ENCODE measurements at regions not wholly inside any gene's neighbourhood (a gene's known extent, or its start where the extent isn't known, plus 50 kb on each side); places are given as distances from the start of the nearest gene placed in this dataset.

DNA sequence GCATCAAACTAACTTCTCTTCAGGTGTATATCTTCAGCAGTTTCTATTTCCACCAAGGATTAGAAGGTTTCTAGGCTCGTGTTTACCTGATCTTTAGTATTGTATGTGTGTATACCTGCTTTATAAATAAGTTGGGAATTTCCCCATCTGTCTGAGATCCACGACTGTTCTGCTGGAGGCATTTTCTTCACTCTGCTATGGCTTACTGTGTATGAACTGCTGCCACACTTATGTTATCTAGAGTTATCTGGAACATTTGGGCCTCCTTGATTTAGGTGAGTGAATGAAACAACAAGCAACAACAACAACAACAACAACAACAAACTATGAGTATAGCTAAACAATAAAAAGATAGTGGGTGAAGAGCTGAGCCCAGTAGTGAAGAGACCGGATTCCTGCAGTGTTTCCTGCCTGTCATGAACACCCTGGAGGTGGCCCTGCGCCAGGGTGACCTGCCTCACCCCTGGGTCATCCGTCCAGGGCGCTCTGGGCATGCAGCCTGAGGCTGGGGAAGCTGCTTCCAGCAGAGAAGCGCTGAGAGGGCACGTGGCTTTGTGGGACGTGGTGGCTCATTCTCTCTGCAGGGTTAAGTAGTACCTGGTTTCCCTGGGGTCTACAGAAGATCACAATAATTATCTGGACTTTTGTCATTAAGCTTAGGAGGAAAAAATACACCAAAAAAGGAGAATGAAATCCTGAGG, 56.1 kb upstream of the GATA6 start:
- peaks cover 7% of the 10 kb centered on the region for H3K27me3 Mint-ChIP-seq (ENCODE audit: low read depth)
- TF ChIP-seq, protein P1, sequence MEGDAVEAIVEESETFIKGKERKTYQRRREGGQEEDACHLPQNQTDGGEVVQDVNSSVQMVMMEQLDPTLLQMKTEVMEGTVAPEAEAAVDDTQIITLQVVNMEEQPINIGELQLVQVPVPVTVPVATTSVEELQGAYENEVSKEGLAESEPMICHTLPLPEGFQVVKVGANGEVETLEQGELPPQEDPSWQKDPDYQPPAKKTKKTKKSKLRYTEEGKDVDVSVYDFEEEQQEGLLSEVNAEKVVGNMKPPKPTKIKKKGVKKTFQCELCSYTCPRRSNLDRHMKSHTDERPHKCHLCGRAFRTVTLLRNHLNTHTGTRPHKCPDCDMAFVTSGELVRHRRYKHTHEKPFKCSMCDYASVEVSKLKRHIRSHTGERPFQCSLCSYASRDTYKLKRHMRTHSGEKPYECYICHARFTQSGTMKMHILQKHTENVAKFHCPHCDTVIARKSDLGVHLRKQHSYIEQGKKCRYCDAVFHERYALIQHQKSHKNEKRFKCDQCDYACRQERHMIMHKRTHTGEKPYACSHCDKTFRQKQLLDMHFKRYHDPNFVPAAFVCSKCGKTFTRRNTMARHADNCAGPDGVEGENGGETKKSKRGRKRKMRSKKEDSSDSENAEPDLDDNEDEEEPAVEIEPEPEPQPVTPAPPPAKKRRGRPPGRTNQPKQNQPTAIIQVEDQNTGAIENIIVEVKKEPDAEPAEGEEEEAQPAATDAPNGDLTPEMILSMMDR (IDR thresholded peaks at IDR 0.05; ENCODE audit: unreplicated experiment in 3 of 3), result no peak
- H3K4me1 Mint-ChIP-seq, result no peaks in the 10 kb centered on the region
- no peaks in the 10 kb centered on the region for H3K9me3 Mint-ChIP-seq
- H3K27ac Mint-ChIP-seq, result no peak overlapping the region
- H3K4me3 Mint-ChIP-seq, result no peak overlapping the region
- no peaks in the 10 kb centered on the region for H3K36me3 Mint-ChIP-seq (ENCODE audit: low read depth)

DNA sequence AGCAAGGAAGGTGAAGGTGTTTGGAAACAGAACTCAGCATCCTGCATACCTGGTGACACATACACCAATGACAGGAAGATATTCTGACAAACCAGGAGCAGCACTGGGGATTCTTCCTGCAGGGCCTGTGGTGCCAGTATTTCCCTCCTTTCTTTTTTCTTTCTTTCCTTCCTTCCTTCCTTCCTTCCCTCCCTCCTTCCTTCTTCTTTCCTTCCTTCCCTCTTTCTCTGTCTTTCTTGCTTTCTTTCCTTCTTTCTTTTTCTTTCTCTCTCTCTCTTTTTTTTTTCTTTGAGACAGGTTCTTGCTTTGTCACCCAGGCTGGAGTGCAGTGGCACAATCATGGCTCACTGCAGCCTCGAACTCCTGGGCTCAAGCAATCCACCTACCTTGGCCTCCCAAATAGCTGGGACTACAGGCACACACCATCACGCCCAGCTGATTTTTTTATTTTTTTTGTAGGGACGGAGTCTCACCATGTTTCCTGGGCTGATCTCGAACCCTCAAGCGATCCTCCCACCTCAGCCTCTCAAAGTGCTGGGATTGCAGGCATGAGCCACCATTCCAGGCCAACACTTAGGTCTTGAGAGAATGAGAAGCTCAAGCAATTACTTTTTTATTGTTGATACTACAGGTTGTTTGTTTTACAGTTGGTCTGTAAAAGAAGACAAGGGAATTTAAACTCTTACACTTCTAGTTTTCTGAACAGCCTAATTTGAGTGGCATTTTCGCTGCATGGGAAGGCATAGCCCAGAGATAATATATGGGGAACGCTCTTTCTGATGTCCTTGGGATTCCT, 54.7 kb upstream of the GATA6 start:
- peaks cover 7% of the 10 kb centered on the region for H3K27me3 Mint-ChIP-seq (ENCODE audit: low read depth)
- H3K9me3 Mint-ChIP-seq, result peaks cover 5% of the 10 kb centered on the region
- no peaks in the 10 kb centered on the region for H3K4me1 Mint-ChIP-seq
- no peak overlapping the region for H3K4me3 Mint-ChIP-seq
- no peak overlapping the region for H3K27ac Mint-ChIP-seq
- no peaks in the 10 kb centered on the region for H3K36me3 Mint-ChIP-seq (ENCODE audit: low read depth)
- TF ChIP-seq, protein P1 (IDR thresholded peaks at IDR 0.05; ENCODE audit: unreplicated experiment in 3 of 3), result no peak

DNA sequence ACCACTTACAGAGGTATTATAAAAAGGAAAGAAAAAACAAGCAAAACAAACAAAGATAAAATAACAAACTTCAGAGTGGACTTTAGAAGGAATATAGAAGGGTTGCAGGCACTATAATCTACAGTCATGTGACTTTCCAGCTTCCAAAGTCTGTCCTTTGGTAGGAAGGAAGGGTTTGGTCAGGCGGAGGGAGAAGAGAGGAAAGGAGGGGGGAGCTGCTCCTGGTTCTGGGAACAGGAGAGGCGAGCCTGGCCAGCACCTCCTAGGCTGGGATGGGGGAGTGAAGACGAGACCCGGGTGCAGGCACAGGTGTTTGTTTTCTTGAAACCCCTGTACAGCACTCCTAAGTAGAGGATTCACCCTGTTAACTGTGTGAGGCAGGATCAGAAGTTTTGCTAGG, 53.8 kb upstream of the GATA6 start:
- Mint-ChIP-seq H3K27me3 (ENCODE audit: low read depth) (peaks cover 4% of the 10 kb centered on the region), H3K4me1 (no peaks in the 10 kb centered on the region), H3K9me3 (peaks cover 5% of the 10 kb centered on the region), H3K27ac (no peak overlapping the region), H3K36me3 (ENCODE audit: low read depth) (no peaks in the 10 kb centered on the region), H3K4me3 (no peak overlapping the region)
- TF ChIP-seq, protein P1 (IDR thresholded peaks at IDR 0.05; ENCODE audit: unreplicated experiment in 3 of 3), result no peak
